ENCODE measurements at regions not wholly inside any gene's neighbourhood (a gene's known extent, or its start where the extent isn't known, plus 50 kb on each side); places are given as distances from the start of the nearest gene placed in this dataset.

DNA sequence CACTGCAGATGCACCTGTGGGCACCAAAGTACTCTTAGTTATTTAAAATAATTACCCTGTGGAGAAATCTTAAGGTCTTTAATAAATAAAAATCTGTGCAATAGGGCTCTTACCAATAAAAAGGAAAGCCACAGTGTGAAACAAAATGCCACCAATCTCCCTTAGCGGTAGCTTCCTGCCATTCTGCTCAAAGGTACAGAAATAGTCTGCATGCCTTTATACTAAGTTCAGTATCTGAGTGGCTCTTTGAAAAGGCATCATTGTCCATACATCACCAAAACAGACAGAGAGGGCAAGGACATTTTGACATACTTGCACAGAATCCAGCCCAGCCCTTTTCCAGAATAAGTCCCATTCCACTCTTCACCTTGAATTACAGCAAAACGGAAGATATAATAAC is 161.0 kb downstream of the KLF12 start:
- TF ChIP-seq, protein P1, sequence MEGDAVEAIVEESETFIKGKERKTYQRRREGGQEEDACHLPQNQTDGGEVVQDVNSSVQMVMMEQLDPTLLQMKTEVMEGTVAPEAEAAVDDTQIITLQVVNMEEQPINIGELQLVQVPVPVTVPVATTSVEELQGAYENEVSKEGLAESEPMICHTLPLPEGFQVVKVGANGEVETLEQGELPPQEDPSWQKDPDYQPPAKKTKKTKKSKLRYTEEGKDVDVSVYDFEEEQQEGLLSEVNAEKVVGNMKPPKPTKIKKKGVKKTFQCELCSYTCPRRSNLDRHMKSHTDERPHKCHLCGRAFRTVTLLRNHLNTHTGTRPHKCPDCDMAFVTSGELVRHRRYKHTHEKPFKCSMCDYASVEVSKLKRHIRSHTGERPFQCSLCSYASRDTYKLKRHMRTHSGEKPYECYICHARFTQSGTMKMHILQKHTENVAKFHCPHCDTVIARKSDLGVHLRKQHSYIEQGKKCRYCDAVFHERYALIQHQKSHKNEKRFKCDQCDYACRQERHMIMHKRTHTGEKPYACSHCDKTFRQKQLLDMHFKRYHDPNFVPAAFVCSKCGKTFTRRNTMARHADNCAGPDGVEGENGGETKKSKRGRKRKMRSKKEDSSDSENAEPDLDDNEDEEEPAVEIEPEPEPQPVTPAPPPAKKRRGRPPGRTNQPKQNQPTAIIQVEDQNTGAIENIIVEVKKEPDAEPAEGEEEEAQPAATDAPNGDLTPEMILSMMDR (IDR thresholded peaks at IDR 0.05), result no peak
- TF ChIP-seq, protein P2, sequence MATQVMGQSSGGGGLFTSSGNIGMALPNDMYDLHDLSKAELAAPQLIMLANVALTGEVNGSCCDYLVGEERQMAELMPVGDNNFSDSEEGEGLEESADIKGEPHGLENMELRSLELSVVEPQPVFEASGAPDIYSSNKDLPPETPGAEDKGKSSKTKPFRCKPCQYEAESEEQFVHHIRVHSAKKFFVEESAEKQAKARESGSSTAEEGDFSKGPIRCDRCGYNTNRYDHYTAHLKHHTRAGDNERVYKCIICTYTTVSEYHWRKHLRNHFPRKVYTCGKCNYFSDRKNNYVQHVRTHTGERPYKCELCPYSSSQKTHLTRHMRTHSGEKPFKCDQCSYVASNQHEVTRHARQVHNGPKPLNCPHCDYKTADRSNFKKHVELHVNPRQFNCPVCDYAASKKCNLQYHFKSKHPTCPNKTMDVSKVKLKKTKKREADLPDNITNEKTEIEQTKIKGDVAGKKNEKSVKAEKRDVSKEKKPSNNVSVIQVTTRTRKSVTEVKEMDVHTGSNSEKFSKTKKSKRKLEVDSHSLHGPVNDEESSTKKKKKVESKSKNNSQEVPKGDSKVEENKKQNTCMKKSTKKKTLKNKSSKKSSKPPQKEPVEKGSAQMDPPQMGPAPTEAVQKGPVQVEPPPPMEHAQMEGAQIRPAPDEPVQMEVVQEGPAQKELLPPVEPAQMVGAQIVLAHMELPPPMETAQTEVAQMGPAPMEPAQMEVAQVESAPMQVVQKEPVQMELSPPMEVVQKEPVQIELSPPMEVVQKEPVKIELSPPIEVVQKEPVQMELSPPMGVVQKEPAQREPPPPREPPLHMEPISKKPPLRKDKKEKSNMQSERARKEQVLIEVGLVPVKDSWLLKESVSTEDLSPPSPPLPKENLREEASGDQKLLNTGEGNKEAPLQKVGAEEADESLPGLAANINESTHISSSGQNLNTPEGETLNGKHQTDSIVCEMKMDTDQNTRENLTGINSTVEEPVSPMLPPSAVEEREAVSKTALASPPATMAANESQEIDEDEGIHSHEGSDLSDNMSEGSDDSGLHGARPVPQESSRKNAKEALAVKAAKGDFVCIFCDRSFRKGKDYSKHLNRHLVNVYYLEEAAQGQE (IDR thresholded peaks at IDR 0.05; ENCODE audit: insufficient read depth in 1 of 2, low read depth in 2 of 2, low read length in 1 of 2), result no peak
